Skeletal muscle cell (primary cell): ENCODE measurements at regions not wholly inside any gene's neighbourhood (a gene's known extent, or its start where the extent isn't known, plus 50 kb on each side); places are given as distances from the start of the nearest gene placed in this dataset.
A peak's percentile ranks its signal among the peaks of the same experiment; 100 is the strongest.

Experiments
- DNase-seq: peaks from one replicate; pipeline ENCODE4 v3.0.0-alpha.2; 2010; ENCODE audit warnings: low read depth
- H3K4me3 ChIP-seq: 2 replicates; pipeline ENCODE4 v1.5.1; 2011; ENCODE audit warnings: low read depth, mild to moderate bottlenecking, control low read depth, low read length, moderate library complexity

- no peak for DNase-seq
- H3K4me3 ChIP-seq, result no peak overlapping the region
Measured at GRCh38 chr4:43241104-43241503, 348.6 kb downstream of the GRXCR1 start.

- peak; percentile 28 for DNase-seq
- H3K4me3 ChIP-seq, result no peak overlapping the region
Measured at GRCh38 chr4:43242606-43243005, 350.1 kb downstream of the GRXCR1 start.

- no peak for DNase-seq
- H3K4me3 ChIP-seq, result no peak overlapping the region
Measured at GRCh38 chr4:43243433-43244116, 351.1 kb downstream of the GRXCR1 start.

- no peak overlapping the region for H3K4me3 ChIP-seq
- no peak for DNase-seq
Measured at GRCh38 chr4:43244688-43245382, 352.3 kb downstream of the GRXCR1 start.

GRCh38 chr4:43251841-43252240 is 359.3 kb downstream of the GRXCR1 start:
- DNase-seq, result peak; percentile 53

GRCh38 chr4:43253541-43253940 is 361.0 kb downstream of the GRXCR1 start:
- DNase-seq, result no peak
- H3K4me3 ChIP-seq, result no peak overlapping the region

More at GRCh38 chr4:43251841-43252240, 359.3 kb downstream of the GRXCR1 start:
- no peak overlapping the region for H3K4me3 ChIP-seq

GRCh38 chr4:43264730-43265129 is 372.2 kb downstream of the GRXCR1 start:
- no peak for DNase-seq
- no peak overlapping the region for H3K4me3 ChIP-seq

GRCh38 chr4:43271946-43272345 is 379.4 kb downstream of the GRXCR1 start:
- DNase-seq, result no peak

GRCh38 chr4:43274376-43274775 is 381.9 kb downstream of the GRXCR1 start:
- H3K4me3 ChIP-seq, result no peak overlapping the region
- no peak for DNase-seq

More at GRCh38 chr4:43271946-43272345, 379.4 kb downstream of the GRXCR1 start:
- no peak overlapping the region for H3K4me3 ChIP-seq

GRCh38 chr4:43275779-43276178 is 383.3 kb downstream of the GRXCR1 start:
- DNase-seq, result no peak
- no peak overlapping the region for H3K4me3 ChIP-seq

GRCh38 chr4:43276321-43276720 is 383.8 kb downstream of the GRXCR1 start:
- H3K4me3 ChIP-seq, result no peak overlapping the region
- DNase-seq, result no peak

- DNase-seq, result peak; percentile 22
Measured at GRCh38 chr4:43277003-43277402, 384.5 kb downstream of the GRXCR1 start.

GRCh38 chr4:43282534-43282933 is 390.0 kb downstream of the GRXCR1 start:
- DNase-seq, result no peak
- no peak overlapping the region for H3K4me3 ChIP-seq

More at GRCh38 chr4:43277003-43277402, 384.5 kb downstream of the GRXCR1 start:
- no peak overlapping the region for H3K4me3 ChIP-seq

GRCh38 chr4:43286137-43286536 is 393.6 kb downstream of the GRXCR1 start:
- DNase-seq, result no peak
- no peak overlapping the region for H3K4me3 ChIP-seq

GRCh38 chr4:43296946-43297528 is 404.5 kb downstream of the GRXCR1 start:
- no peak for DNase-seq

GRCh38 chr4:43316813-43317212 is 424.3 kb downstream of the GRXCR1 start:
- no peak for DNase-seq
- no peak overlapping the region for H3K4me3 ChIP-seq

More at GRCh38 chr4:43296946-43297528, 404.5 kb downstream of the GRXCR1 start:
- H3K4me3 ChIP-seq, result no peak overlapping the region

- no peak for DNase-seq
Measured at GRCh38 chr4:43325220-43325967, 432.9 kb downstream of the GRXCR1 start.

GRCh38 chr4:43330288-43330687 is 437.8 kb downstream of the GRXCR1 start:
- peak; percentile 79 for DNase-seq

More at GRCh38 chr4:43325220-43325967, 432.9 kb downstream of the GRXCR1 start:
- no peak overlapping the region for H3K4me3 ChIP-seq

GRCh38 chr4:43331226-43332051 is 438.9 kb downstream of the GRXCR1 start:
- DNase-seq, result peak; percentile 71
- no peak overlapping the region for H3K4me3 ChIP-seq

More at GRCh38 chr4:43330288-43330687, 437.8 kb downstream of the GRXCR1 start:
- no peak overlapping the region for H3K4me3 ChIP-seq
